H9 (cell line): ENCODE measurements at regions not wholly inside any gene's neighbourhood (a gene's known extent, or its start where the extent isn't known, plus 50 kb on each side); places are given as distances from the start of the nearest gene placed in this dataset.
A peak's percentile ranks its signal among the peaks of the same experiment; 100 is the strongest.

Source experiments
- DNase-seq: peaks from one replicate; pipeline ENCODE4 v3.0.0-alpha.2; 2017
- H2AFZ ChIP-seq: one replicate; pipeline ENCODE4 v1.6.1; 2013; ENCODE audit warnings: mild to moderate bottlenecking, low read length, control low read depth, moderate library complexity
- H2AK5ac ChIP-seq: 2 replicates; pipeline ENCODE4 v1.6.1; 2013; ENCODE audit warnings: low read length, control low read depth, mixed read lengths; ENCODE audit not compliant: insufficient read length
- H2BK120ac ChIP-seq: one replicate; pipeline ENCODE4 v1.6.1; 2013; ENCODE audit warnings: low read depth, mild to moderate bottlenecking, low read length, control low read depth, inconsistent platforms; ENCODE audit not compliant: poor library complexity, severe bottlenecking
- H2BK12ac ChIP-seq: 2 replicates; pipeline ENCODE4 v1.6.1; 2013; ENCODE audit warnings: low read length, control low read depth, mixed read lengths, low read depth; ENCODE audit not compliant: insufficient read length
- H2BK15ac ChIP-seq: 2 replicates; pipeline ENCODE4 v1.6.1; 2013; ENCODE audit warnings: low read depth, low read length, control low read depth
- H2BK20ac ChIP-seq: one replicate; pipeline ENCODE4 v1.6.1; 2013; ENCODE audit warnings: low read depth, mild to moderate bottlenecking, low read length, control low read depth, inconsistent platforms; ENCODE audit not compliant: poor library complexity, severe bottlenecking
- H2BK5ac ChIP-seq: 2 replicates; pipeline ENCODE4 v1.6.1; 2013; ENCODE audit warnings: low read length, control low read depth, mixed read lengths; ENCODE audit not compliant: insufficient read length
- H3K14ac ChIP-seq: 2 replicates; pipeline ENCODE4 v1.6.1; 2013; ENCODE audit warnings: low read length, control low read depth; ENCODE audit not compliant: insufficient read depth
- H3K18ac ChIP-seq: 2 replicates; pipeline ENCODE4 v1.6.1; 2013; ENCODE audit warnings: low read depth, mild to moderate bottlenecking, mixed read lengths, low read length, control low read depth; ENCODE audit not compliant: insufficient read length
- H3K23ac ChIP-seq: 2 replicates; pipeline ENCODE4 v1.6.1; 2013; ENCODE audit warnings: low read length, control low read depth, mixed read lengths, low read depth; ENCODE audit not compliant: insufficient read length
- H3K23me2 ChIP-seq: 2 replicates; pipeline ENCODE4 v1.6.1; 2013; ENCODE audit warnings: low read depth, mild to moderate bottlenecking, mixed read lengths, low read length, control low read depth; ENCODE audit not compliant: insufficient read length, poor library complexity, severe bottlenecking
- H3K27ac ChIP-seq: 2 replicates; pipeline ENCODE4 v1.5.1; 2013; ENCODE audit warnings: low read length, control low read depth, mixed read lengths, low read depth; ENCODE audit not compliant: insufficient read length
- H3K27me3 ChIP-seq: 2 replicates; pipeline ENCODE4 v1.6.1; 2013; ENCODE audit warnings: low read length, control low read depth, inconsistent platforms; ENCODE audit not compliant: insufficient read depth
- H3K4ac ChIP-seq: 2 replicates; pipeline ENCODE4 v1.6.1; 2013; ENCODE audit warnings: low read depth, mild to moderate bottlenecking, control low read depth, inconsistent platforms, low read length, moderate library complexity
- H3K4me1 ChIP-seq: 2 replicates; pipeline ENCODE4 v1.6.1; 2013; ENCODE audit warnings: low read length, control low read depth, inconsistent platforms; ENCODE audit not compliant: insufficient read depth
- H3K4me2 ChIP-seq: 2 replicates; pipeline ENCODE4 v1.6.1; 2013; ENCODE audit warnings: low read length, control low read depth, mixed read lengths; ENCODE audit not compliant: insufficient read length, insufficient read depth
- H3K56ac ChIP-seq: 2 replicates; pipeline ENCODE4 v1.6.1; 2013; ENCODE audit warnings: low read depth, mild to moderate bottlenecking, mixed read lengths, low read length, control low read depth; ENCODE audit not compliant: insufficient read length
- H3K79me1 ChIP-seq: 2 replicates; pipeline ENCODE4 v1.6.1; 2013; ENCODE audit warnings: low read depth, mild to moderate bottlenecking, moderate library complexity, low read length, control low read depth, inconsistent platforms; ENCODE audit not compliant: insufficient read depth, poor library complexity, severe bottlenecking
- H3K79me2 ChIP-seq: 2 replicates; pipeline ENCODE4 v1.6.1; 2013; ENCODE audit warnings: low read length, control low read depth, inconsistent platforms; ENCODE audit not compliant: insufficient read depth
- H3K9ac ChIP-seq: 2 replicates; pipeline ENCODE4 v1.6.1; 2013; ENCODE audit warnings: low read length, control low read depth, mixed read lengths; ENCODE audit not compliant: insufficient read length; ENCODE audit errors: extremely low read depth
- H3K9me3 ChIP-seq: one replicate; pipeline ENCODE4 v1.6.1; 2013; ENCODE audit warnings: low read depth, low read length, inconsistent platforms; ENCODE audit not compliant: control insufficient read depth
- H3T11ph ChIP-seq: one replicate; pipeline ENCODE4 v1.6.1; 2013; ENCODE audit warnings: mild to moderate bottlenecking, low read length, control low read depth, inconsistent platforms
- H4K20me1 ChIP-seq: one replicate; pipeline ENCODE4 v1.6.1; 2013; ENCODE audit not compliant: control insufficient read depth, insufficient read length, insufficient read depth
- H4K5ac ChIP-seq: 2 replicates; pipeline ENCODE4 v1.6.1; 2013; ENCODE audit warnings: low read depth, mild to moderate bottlenecking, mixed read lengths, low read length, control low read depth; ENCODE audit not compliant: insufficient read length
- H4K8ac ChIP-seq: replicated peaks from 2 replicates; pipeline ENCODE4 v1.6.1; 2013; ENCODE audit warnings: low read length, control low read depth, mixed read lengths, low read depth; ENCODE audit not compliant: insufficient read length
- H4K91ac ChIP-seq: 2 replicates; pipeline ENCODE4 v1.6.1; 2013; ENCODE audit warnings: low read depth, mild to moderate bottlenecking, moderate library complexity, mixed read lengths, low read length, control low read depth; ENCODE audit not compliant: insufficient read length
- H3K27ac Mint-ChIP-seq, 3 experiments: 2 replicates in 2 of 3; 3 replicates in 1 of 3; pipeline ENCODE4 v1.8.0; 2020 to 2021; ENCODE audit warnings: mixed read lengths in 3 of 3, mild to moderate bottlenecking in 1 of 3, moderate library complexity in 1 of 3
- H3K27me3 Mint-ChIP-seq: 2 replicates; pipeline ENCODE4 v1.8.0; 2021; ENCODE audit warnings: low read depth, mild to moderate bottlenecking, moderate library complexity, mixed read lengths
- H3K36me3 Mint-ChIP-seq, 3 experiments: 2 replicates in 2 of 3; 3 replicates in 1 of 3; pipeline ENCODE4 v1.8.0; 2020 to 2021; ENCODE audit warnings: low read depth in 3 of 3, mixed read lengths in 3 of 3; ENCODE audit not compliant: insufficient read depth in 1 of 3
- H3K4me1 Mint-ChIP-seq, 2 experiments: 2 replicates each; pipeline ENCODE4 v1.8.0; 2020; ENCODE audit warnings: mixed read lengths in 2 of 2
- H3K4me3 Mint-ChIP-seq, 2 experiments: 2 replicates in 1 of 2; 3 replicates in 1 of 2; pipeline ENCODE4 v1.8.0; 2020 to 2021; ENCODE audit warnings: mild to moderate bottlenecking in 2 of 2, mixed read lengths in 2 of 2, moderate library complexity in 1 of 2
- H3K9me3 Mint-ChIP-seq, 2 experiments: 2 replicates in 1 of 2; 3 replicates in 1 of 2; pipeline ENCODE4 v1.8.0; 2020; ENCODE audit warnings: mild to moderate bottlenecking in 2 of 2, mixed read lengths in 2 of 2, moderate library complexity in 1 of 2
- CTCF ChIP-seq: fragments of 200-600 bp; sonication (generic); conservative IDR thresholded peaks from 3 replicates; pipeline ENCODE4 v1.8.0; 2021; ENCODE audit warnings: antibody characterized with exemption, mild to moderate bottlenecking
- WGBS: extraction: QIAGEN DNeasy Blood & Tissue Kit; methylation state at CpG from one replicate; pipeline ENCODE4 v1.1.7; 2013; ENCODE audit warnings: missing lambda C conversion rate, low lambda C conversion rate, mixed read lengths; ENCODE audit not compliant: insufficient read length; ENCODE audit errors: extremely low coverage; 5-methylcytosine and 5-hydroxymethylcytosine counted together

- no peaks in the 10 kb centered on the region for H4K20me1 ChIP-seq
- no peaks in the 10 kb centered on the region; the same call in 1 of the 2 replicates for H3K4me1 ChIP-seq
- no peaks in the 10 kb centered on the region for H3K36me3 Mint-ChIP-seq
- no peak overlapping the region for H3K18ac ChIP-seq
- H4K5ac ChIP-seq, result no peak overlapping the region
- DNase-seq, result no peak
- no peak overlapping the region for H2BK20ac ChIP-seq
- no peak overlapping the region for H3K23ac ChIP-seq
- H3K27me3 Mint-ChIP-seq, result peaks cover 30% of the 10 kb centered on the region
- no peak overlapping the region for H2BK5ac ChIP-seq
- peaks cover 3% of the 10 kb centered on the region for H3K23me2 ChIP-seq
- no peaks in the 10 kb centered on the region for H3K79me1 ChIP-seq
- H3K4me3 Mint-ChIP-seq, result peak overlapping the region in 1 of 2 experiments; percentile 16; a peak in 2 of 5 replicates
- no peaks in the 10 kb centered on the region for H3K9me3 ChIP-seq
- no peak overlapping the region for H2AFZ ChIP-seq
- no CpG with 5 or more reads among the region's 6 CpGs for WGBS
- H3T11ph ChIP-seq, result no peak overlapping the region
- no peak overlapping the region for H4K91ac ChIP-seq
- no peaks in the 10 kb centered on the region; the same call in 1 of the 2 replicates for H3K27me3 ChIP-seq
- H3K4me1 Mint-ChIP-seq, result peaks cover 17 to 29% of the 10 kb centered on the region in 2 experiments
- no peak overlapping the region for H2BK12ac ChIP-seq
- H3K27ac Mint-ChIP-seq, result no peak overlapping the region
- no peak overlapping the region for H3K14ac ChIP-seq
- H2AK5ac ChIP-seq, result no peak overlapping the region
- no peak overlapping the region for H3K56ac ChIP-seq
- no peak overlapping the region for H3K4ac ChIP-seq
- no peak overlapping the region for H4K8ac ChIP-seq
- no peak for TF ChIP-seq CTCF
- no peaks in the 10 kb centered on the region for H3K79me2 ChIP-seq
- H2BK120ac ChIP-seq, result no peak overlapping the region
- peak overlapping the region; percentile 43 for H3K4me2 ChIP-seq
- no peak overlapping the region for H3K9ac ChIP-seq
- no peaks in the 10 kb centered on the region for H3K9me3 Mint-ChIP-seq
- H2BK15ac ChIP-seq, result no peak overlapping the region
- no peak overlapping the region for H3K27ac ChIP-seq
Observed at GRCh38 chr6:2467929-2468600, 222.7 kb upstream of the GMDS start.
